Tibial nerve (tissue), 4 donors: ENCODE measurements at regions not wholly inside any gene's neighbourhood (a gene's known extent, or its start where the extent isn't known, plus 50 kb on each side); places are given as distances from the start of the nearest gene placed in this dataset.

Experiments used
- DNase-seq, 2 donors: peaks; one replicate each; pipeline ENCODE4 v3.0.0-alpha.2; 2019; ENCODE audit warnings: low spot score in 2 of 2
- H3K27ac ChIP-seq, 4 donors: fragments of 200-600 bp; sonication (generic) in 3 of 4; one replicate each; pipeline ENCODE4 v1.5.1; 2017 to 2019; ENCODE audit warnings: mild to moderate bottlenecking in 1 of 4
- H3K27me3 ChIP-seq, 2 donors: fragments of 200-600 bp; sonication (generic) in 1 of 2; one replicate each; pipeline versions ENCODE4 v1.5.1 to v1.6.0; 2017 to 2019
- H3K36me3 ChIP-seq, 3 donors: fragments of 200-600 bp; sonication (generic); one replicate each; pipeline ENCODE4 v1.5.1; 2018 to 2019
- H3K4me1 ChIP-seq, 4 donors: fragments of 200-600 bp; sonication (generic) in 3 of 4; one replicate each; pipeline ENCODE4 v1.5.1; 2017 to 2019
- H3K4me3 ChIP-seq, 4 donors: fragments of 200-600 bp; sonication (generic) in 3 of 4; one replicate each; pipeline ENCODE4 v1.5.1; 2017 to 2019; ENCODE audit warnings: mild to moderate bottlenecking in 1 of 4, moderate library complexity in 1 of 4
- H3K9me3 ChIP-seq, 4 donors: fragments of 200-600 bp; sonication (generic) in 3 of 4; one replicate each; pipeline ENCODE4 v1.5.1; 2017 to 2019
- EP300 ChIP-seq, 2 donors: sonication (generic); formaldehyde crosslinking; IDR thresholded peaks; one replicate each; pipeline ENCODE4 v1.6.1; 2017; ENCODE audit warnings: antibody characterized with exemption in 2 of 2, mild to moderate bottlenecking in 1 of 2
- POLR2A ChIP-seq, 2 donors: fragments of 450-650 bp; IDR thresholded peaks; one replicate each; pipeline ENCODE4 v1.6.1; 2017; ENCODE audit warnings: antibody characterized with exemption in 2 of 2, mild to moderate bottlenecking in 2 of 2, moderate library complexity in 2 of 2
- WGBS, 2 donors: methylation state at CpG; one replicate each; pipeline ENCODE4 v1.1.5; 2018; 5-methylcytosine and 5-hydroxymethylcytosine counted together
- TF ChIP-seq, protein P1 (sequence below), 5 experiments: fragments of 200-600 bp in 3 of 5; fragments of 450-650 bp in 2 of 5; sonication (generic) in 3 of 5; IDR thresholded peaks; one replicate each; pipeline ENCODE4 v1.5.1; 2016 to 2019; ENCODE audit warnings: antibody characterized with exemption in 5 of 5, mild to moderate bottlenecking in 3 of 5, moderate library complexity in 2 of 5

DNA sequence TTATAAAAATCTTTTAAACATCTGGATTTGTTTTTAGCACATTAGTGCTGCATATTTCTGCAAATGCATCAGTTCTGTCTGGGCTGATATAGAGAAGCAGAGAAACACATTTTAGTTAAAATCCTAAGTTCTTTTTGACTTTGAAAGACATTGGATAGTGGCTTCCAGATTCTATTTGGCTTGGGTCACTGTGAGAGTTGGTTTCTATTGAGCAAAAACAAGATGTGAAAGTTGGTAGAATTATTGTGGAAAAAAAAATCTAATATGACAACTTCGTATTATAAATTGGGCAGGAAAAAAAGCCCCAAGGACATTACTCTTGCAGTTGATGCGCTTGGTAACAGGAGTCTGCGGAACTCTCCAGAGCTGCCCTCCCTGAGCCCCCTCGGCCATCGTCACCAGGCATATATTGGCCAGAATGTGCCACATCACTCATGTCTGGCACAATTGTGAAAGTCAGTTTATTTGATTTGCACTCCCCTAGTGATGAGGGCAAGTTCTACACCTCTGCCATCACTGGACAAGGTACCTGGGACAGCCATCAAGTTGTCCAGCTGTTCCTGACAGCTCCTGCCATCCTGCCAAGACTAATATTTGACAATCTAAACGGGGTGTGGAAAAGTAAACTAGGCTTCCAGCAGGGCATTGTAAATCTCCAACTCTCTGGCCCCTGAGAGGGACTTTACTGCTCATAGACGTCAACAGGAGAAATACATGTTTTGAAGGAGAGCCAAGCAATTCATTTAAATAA lies 334.5 kb downstream of the TENT4A start:
- H3K4me1 ChIP-seq, result no peaks in the 10 kb centered on the region
- no peak for TF ChIP-seq POLR2A (IDR thresholded peaks at IDR 0.05)
- TF ChIP-seq, protein P1, sequence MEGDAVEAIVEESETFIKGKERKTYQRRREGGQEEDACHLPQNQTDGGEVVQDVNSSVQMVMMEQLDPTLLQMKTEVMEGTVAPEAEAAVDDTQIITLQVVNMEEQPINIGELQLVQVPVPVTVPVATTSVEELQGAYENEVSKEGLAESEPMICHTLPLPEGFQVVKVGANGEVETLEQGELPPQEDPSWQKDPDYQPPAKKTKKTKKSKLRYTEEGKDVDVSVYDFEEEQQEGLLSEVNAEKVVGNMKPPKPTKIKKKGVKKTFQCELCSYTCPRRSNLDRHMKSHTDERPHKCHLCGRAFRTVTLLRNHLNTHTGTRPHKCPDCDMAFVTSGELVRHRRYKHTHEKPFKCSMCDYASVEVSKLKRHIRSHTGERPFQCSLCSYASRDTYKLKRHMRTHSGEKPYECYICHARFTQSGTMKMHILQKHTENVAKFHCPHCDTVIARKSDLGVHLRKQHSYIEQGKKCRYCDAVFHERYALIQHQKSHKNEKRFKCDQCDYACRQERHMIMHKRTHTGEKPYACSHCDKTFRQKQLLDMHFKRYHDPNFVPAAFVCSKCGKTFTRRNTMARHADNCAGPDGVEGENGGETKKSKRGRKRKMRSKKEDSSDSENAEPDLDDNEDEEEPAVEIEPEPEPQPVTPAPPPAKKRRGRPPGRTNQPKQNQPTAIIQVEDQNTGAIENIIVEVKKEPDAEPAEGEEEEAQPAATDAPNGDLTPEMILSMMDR (IDR thresholded peaks at IDR 0.05), result no peak
- TF ChIP-seq EP300 (IDR thresholded peaks at IDR 0.05), result no peak
- no peaks in the 10 kb centered on the region for H3K9me3 ChIP-seq
- no peak overlapping the region for H3K27ac ChIP-seq
- 54 to 63% methylated on average over 7 of the region's 7 CpGs for WGBS, 2 donors
- no peak overlapping the region for H3K4me3 ChIP-seq
- no peaks in the 10 kb centered on the region for H3K36me3 ChIP-seq
- H3K27me3 ChIP-seq, result no peaks in the 10 kb centered on the region
- no peak for DNase-seq

DNA sequence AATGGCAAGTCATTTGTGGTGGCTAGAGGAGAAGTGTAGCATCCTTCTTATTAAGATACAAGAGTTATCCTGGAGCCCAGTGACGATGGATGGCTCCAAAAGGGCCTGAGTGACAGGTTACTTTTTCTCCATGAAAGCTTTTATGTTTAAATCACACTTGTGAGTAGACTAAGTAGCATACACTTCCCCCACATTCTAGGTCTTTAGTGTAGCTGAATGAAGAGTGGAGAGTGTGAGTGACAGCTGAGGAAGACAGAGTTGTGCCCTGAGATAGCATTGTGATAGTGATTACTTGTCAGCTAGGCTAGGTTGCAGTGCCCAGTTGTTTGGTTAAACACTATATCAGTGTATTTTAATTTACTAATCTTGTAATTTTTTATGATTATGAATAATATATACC lies 337.8 kb downstream of the TENT4A start:
- WGBS, 2 donors, result 75 to 89% methylated on average over 1 of the region's 1 CpG
- Histone ChIP-seq H3K27ac (no peak overlapping the region), H3K36me3 (no peaks in the 10 kb centered on the region), H3K4me3 (no peak overlapping the region), H3K4me1 (no peaks in the 10 kb centered on the region), H3K27me3 (no peaks in the 10 kb centered on the region), H3K9me3 (peaks cover 0 to 12% (median 0%) of the 10 kb centered on the region in 4 donors)
- no peak for TF ChIP-seq EP300 (IDR thresholded peaks at IDR 0.05)
- TF ChIP-seq, protein P1 (IDR thresholded peaks at IDR 0.05), result no peak
- no peak for TF ChIP-seq POLR2A (IDR thresholded peaks at IDR 0.05)
- no peak for DNase-seq

DNA sequence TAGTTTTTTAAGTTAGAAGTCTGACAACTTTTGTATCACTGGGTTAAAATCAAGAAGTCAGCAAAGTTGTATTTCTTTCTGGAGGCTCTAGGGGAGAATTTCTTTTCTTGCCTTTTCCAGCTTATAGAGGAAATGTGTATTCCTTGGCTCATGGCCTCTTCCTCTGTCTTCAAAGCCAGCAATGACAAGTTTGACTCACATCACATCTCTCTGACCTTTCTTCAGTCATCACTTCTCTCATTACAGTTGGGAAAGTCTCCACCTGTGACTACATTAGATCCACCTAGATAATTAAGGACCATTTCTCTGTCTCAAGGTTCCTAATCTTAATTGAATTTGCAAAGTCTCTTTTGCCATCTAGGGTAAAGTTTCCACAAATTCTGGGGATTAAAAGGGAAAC lies 339.9 kb downstream of the TENT4A start:
- H3K36me3 ChIP-seq, result no peaks in the 10 kb centered on the region
- no peak overlapping the region for H3K4me3 ChIP-seq
- no peaks in the 10 kb centered on the region for H3K27me3 ChIP-seq
- DNase-seq, result no peak
- peaks cover 0 to 12% (median 0%) of the 10 kb centered on the region in 4 donors for H3K9me3 ChIP-seq
- no peaks in the 10 kb centered on the region for H3K4me1 ChIP-seq
- TF ChIP-seq, protein P1 (IDR thresholded peaks at IDR 0.05), result no peak
- no peak for TF ChIP-seq POLR2A (IDR thresholded peaks at IDR 0.05)
- no peak for TF ChIP-seq EP300 (IDR thresholded peaks at IDR 0.05)
- no peak overlapping the region for H3K27ac ChIP-seq

DNA sequence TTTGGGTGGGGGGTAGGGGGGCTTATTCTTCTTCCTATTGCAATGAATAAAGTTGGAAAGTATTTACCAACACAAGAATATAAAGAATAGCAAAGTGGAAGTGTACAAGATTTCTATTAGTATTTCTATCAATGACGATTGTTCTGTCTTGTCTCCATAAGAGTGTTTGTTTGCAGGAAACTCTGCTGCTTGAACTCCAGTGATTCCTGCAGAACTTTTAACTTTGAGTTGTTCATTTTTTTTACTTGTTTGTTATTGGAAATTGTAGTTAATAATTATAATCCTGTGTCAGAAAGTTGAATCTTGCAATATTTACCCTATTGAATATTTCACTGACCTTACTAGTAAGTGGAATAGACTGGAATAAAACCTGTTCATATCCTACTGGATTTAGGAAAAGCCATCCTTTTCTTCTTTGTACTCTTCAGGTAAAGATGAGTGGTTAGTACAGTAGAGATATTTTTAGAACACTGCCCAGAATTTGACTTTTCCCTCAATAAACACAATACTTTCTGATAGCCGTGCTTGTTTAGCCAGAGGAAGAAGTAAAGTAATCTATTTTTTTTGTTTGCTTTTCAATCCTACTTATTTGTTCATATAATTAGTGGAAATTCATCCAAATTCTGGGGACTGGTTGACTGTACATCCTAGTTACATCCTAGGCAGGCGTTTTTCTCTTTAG lies 340.4 kb downstream of the TENT4A start:
- 78 to 80% methylated on average over 3 of the region's 3 CpGs for WGBS, 2 donors
- DNase-seq, result no peak

More for the DNA sequence above, 340.4 kb downstream of the TENT4A start:
- no peak for TF ChIP-seq EP300 (IDR thresholded peaks at IDR 0.05)
- no peak for TF ChIP-seq POLR2A (IDR thresholded peaks at IDR 0.05)
- TF ChIP-seq, protein P1 (IDR thresholded peaks at IDR 0.05), result no peak
- no peaks in the 10 kb centered on the region for H3K4me1 ChIP-seq
- H3K36me3 ChIP-seq, result no peaks in the 10 kb centered on the region
- H3K27ac ChIP-seq, result no peak overlapping the region
- H3K9me3 ChIP-seq, result peaks cover 0 to 12% (median 0%) of the 10 kb centered on the region in 4 donors
- H3K4me3 ChIP-seq, result no peak overlapping the region
- H3K27me3 ChIP-seq, result no peaks in the 10 kb centered on the region
